Heart left ventricle (tissue), 13 donors: ENCODE measurements at regions not wholly inside any gene's neighbourhood (a gene's known extent, or its start where the extent isn't known, plus 50 kb on each side); places are given as distances from the start of the nearest gene placed in this dataset.

Experiments used
- POLR2A ChIP-seq, 2 donors: fragments of 450-650 bp; IDR thresholded peaks; one replicate each; pipeline ENCODE4 v1.6.1; 2017; ENCODE audit warnings: antibody characterized with exemption in 2 of 2, mild to moderate bottlenecking in 2 of 2, moderate library complexity in 2 of 2
- TF ChIP-seq, protein P1 (sequence below), 12 donors: fragments of 200-600 bp; sonication (generic) in 4 of 12; IDR thresholded peaks; one replicate each; pipeline versions ENCODE4 v1.5.0 to v1.8.0; 2018 to 2022; ENCODE audit warnings: antibody characterized with exemption in 12 of 12, mild to moderate bottlenecking in 5 of 12
- donor health status: ischemic (EF 13 %, LVEDD 7.1; RV severe dilation, severe dysfunction).
- donor health status: DM: no; HTN: yes; CAD: no.
- donor health status: DM: no; HTN: no; CAD: no.
- donor health status: ischemic (EF 25% LVEDD 6.9; RV normal size, moderate dysfunction).
- donor health status: ischemic (EF 25% LVEDD 5.7; RV mildly dilated, moderate dysfunction).
- donor health status: ischemic (EF 35%, LVEDD 5.7; RV mildly dilated, moderate dysfunction).
- donor health status: nonischemic (EF 11% LVEDD 7.7; RV severe dilation, severe dysfunction).
- donor health status: DM: yes; HTN: yes; CAD: no.
- donor health status: PGD.
- donor health status: ischemic (EF 29% LVEDD 5.4; RV normal size, mild dysfunction).
- donor health status: nonischemic (EF 23%, LVEDD 6.1; RV moderate dilation, normal function).

DNA sequence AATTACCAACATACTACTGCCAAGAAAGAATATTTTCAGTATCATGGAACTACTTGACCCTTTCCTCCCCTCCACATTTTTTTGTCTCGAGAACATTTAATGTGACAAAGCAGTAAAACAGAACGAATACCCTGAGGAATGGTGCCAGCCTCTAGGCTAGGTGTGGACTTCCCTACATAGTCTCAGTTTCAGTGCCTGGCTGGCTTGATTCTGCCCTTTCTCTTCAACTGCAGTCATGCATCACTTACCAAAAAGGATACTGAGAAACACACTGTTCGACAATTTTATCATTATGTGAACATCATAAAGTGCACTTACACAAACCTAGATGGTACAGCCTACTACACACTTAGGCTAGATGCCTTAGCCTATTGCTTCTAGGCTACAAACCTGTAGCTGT, 305.3 kb upstream of the HNRNPA3 start:
- TF ChIP-seq, protein P1, sequence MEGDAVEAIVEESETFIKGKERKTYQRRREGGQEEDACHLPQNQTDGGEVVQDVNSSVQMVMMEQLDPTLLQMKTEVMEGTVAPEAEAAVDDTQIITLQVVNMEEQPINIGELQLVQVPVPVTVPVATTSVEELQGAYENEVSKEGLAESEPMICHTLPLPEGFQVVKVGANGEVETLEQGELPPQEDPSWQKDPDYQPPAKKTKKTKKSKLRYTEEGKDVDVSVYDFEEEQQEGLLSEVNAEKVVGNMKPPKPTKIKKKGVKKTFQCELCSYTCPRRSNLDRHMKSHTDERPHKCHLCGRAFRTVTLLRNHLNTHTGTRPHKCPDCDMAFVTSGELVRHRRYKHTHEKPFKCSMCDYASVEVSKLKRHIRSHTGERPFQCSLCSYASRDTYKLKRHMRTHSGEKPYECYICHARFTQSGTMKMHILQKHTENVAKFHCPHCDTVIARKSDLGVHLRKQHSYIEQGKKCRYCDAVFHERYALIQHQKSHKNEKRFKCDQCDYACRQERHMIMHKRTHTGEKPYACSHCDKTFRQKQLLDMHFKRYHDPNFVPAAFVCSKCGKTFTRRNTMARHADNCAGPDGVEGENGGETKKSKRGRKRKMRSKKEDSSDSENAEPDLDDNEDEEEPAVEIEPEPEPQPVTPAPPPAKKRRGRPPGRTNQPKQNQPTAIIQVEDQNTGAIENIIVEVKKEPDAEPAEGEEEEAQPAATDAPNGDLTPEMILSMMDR (IDR thresholded peaks at IDR 0.05), result no peak
- TF ChIP-seq POLR2A (IDR thresholded peaks at IDR 0.05), result no peak
